Ascending aorta (tissue), 2 donors: ENCODE measurements at regions not wholly inside any gene's neighbourhood (a gene's known extent, or its start where the extent isn't known, plus 50 kb on each side); places are given as distances from the start of the nearest gene placed in this dataset.
A peak's percentile ranks its signal among the peaks of the same experiment; 100 is the strongest.

Experiments
- DNase-seq, 2 donors: peaks; one replicate each; pipeline ENCODE4 v3.0.0-alpha.2; 2019; ENCODE audit warnings: low spot score in 2 of 2
- H3K27ac ChIP-seq, 2 donors: fragments of 200-600 bp; sonication (generic); one replicate each; pipeline ENCODE4 v1.5.1; 2016 to 2017; ENCODE audit warnings: mild to moderate bottlenecking in 1 of 2
- H3K27me3 ChIP-seq: fragments of 200-600 bp; sonication (generic); one replicate; pipeline ENCODE4 v1.5.1; 2017
- H3K36me3 ChIP-seq, 2 donors: fragments of 200-600 bp; sonication (generic); one replicate each; pipeline ENCODE4 v1.5.1; 2016
- H3K4me1 ChIP-seq, 2 donors: fragments of 200-600 bp; sonication (generic); one replicate each; pipeline ENCODE4 v1.5.1; 2016 to 2017; ENCODE audit warnings: mild to moderate bottlenecking in 1 of 2
- H3K4me3 ChIP-seq, 2 donors: fragments of 200-600 bp; sonication (generic); one replicate each; pipeline ENCODE4 v1.5.1; 2016 to 2017; ENCODE audit warnings: mild to moderate bottlenecking in 1 of 2
- H3K9me3 ChIP-seq, 2 donors: fragments of 200-600 bp; sonication (generic); one replicate each; pipeline ENCODE4 v1.5.1; 2016
- CTCF ChIP-seq, 3 experiments: fragments of 200-600 bp in 2 of 3; fragments of 450-650 bp in 1 of 3; sonication (generic) in 2 of 3; IDR thresholded peaks; one replicate each; pipeline ENCODE4 v1.5.1; 2016 to 2019; ENCODE audit warnings: antibody characterized with exemption in 3 of 3, mild to moderate bottlenecking in 1 of 3, moderate library complexity in 1 of 3
- intact Hi-C: fragments of 100-400 bp; cut with DNase I; formaldehyde crosslinking; loops from one replicate; pipeline ENCODE4 v1.15.1; 2023

- no peak overlapping the region for H3K27ac ChIP-seq
- no peak for TF ChIP-seq CTCF (IDR thresholded peaks at IDR 0.05)
- H3K27me3 ChIP-seq, result no peaks in the 10 kb centered on the region
These were observed 110.2 kb upstream of the NLRP1 start for GRCh38 chr17:5694551-5694950.

GRCh38 chr17:5695480-5695879 is 111.2 kb upstream of the NLRP1 start:
- peak in 1 of 2 donors; percentile 1 for DNase-seq
- H3K4me1 ChIP-seq, result no peaks in the 10 kb centered on the region
- H3K4me3 ChIP-seq, result no peak overlapping the region
- H3K9me3 ChIP-seq, result no peaks in the 10 kb centered on the region
- intact Hi-C loops, result no loop called here
- no peaks in the 10 kb centered on the region for H3K36me3 ChIP-seq
- no peak for TF ChIP-seq CTCF (IDR thresholded peaks at IDR 0.05)
- H3K27me3 ChIP-seq, result no peaks in the 10 kb centered on the region
- no peak overlapping the region for H3K27ac ChIP-seq

More at GRCh38 chr17:5694551-5694950, 110.2 kb upstream of the NLRP1 start:
- intact Hi-C loops, result no loop called here
- DNase-seq, result peak in 1 of 2 donors; percentile 19
- Histone ChIP-seq H3K36me3 (no peaks in the 10 kb centered on the region), H3K4me1 (no peaks in the 10 kb centered on the region), H3K9me3 (no peaks in the 10 kb centered on the region), H3K4me3 (no peak overlapping the region)

- Histone ChIP-seq H3K4me3 (no peak overlapping the region), H3K9me3 (no peaks in the 10 kb centered on the region), H3K4me1 (no peaks in the 10 kb centered on the region), H3K27me3 (no peaks in the 10 kb centered on the region), H3K36me3 (no peaks in the 10 kb centered on the region), H3K27ac (no peak overlapping the region)
- DNase-seq, result no peak
- intact Hi-C loops, result no loop called here
- TF ChIP-seq CTCF (IDR thresholded peaks at IDR 0.05), result no peak
These were observed 114.7 kb upstream of the NLRP1 start for GRCh38 chr17:5698959-5699358.

GRCh38 chr17:5699814-5700213 is 115.5 kb upstream of the NLRP1 start:
- no peaks in the 10 kb centered on the region for H3K27me3 ChIP-seq

GRCh38 chr17:5700745-5701144 is 116.4 kb upstream of the NLRP1 start:
- no peaks in the 10 kb centered on the region for H3K27me3 ChIP-seq
- intact Hi-C loops, result no loop called here

More at GRCh38 chr17:5699814-5700213, 115.5 kb upstream of the NLRP1 start:
- no peak for TF ChIP-seq CTCF (IDR thresholded peaks at IDR 0.05)
- Histone ChIP-seq H3K9me3 (no peaks in the 10 kb centered on the region), H3K4me1 (no peaks in the 10 kb centered on the region), H3K27ac (no peak overlapping the region), H3K36me3 (no peaks in the 10 kb centered on the region), H3K4me3 (no peak overlapping the region)
- intact Hi-C loops, result no loop called here
- peak in 1 of 2 donors; percentile 9 for DNase-seq

More at GRCh38 chr17:5700745-5701144, 116.4 kb upstream of the NLRP1 start:
- Histone ChIP-seq H3K4me3 (no peak overlapping the region), H3K4me1 (no peaks in the 10 kb centered on the region), H3K27ac (no peak overlapping the region), H3K9me3 (no peaks in the 10 kb centered on the region), H3K36me3 (no peaks in the 10 kb centered on the region)
- peak in 1 of 2 donors; percentile 18 for DNase-seq
- TF ChIP-seq CTCF (IDR thresholded peaks at IDR 0.05), result no peak
